ENCODE measurements at regions not wholly inside any gene's neighbourhood (a gene's known extent, or its start where the extent isn't known, plus 50 kb on each side); places are given as distances from the start of the nearest gene placed in this dataset.
"Not testable (repeated sequence)": the region's sequence is repeated elsewhere in the genome, so short reads cannot be mapped to it uniquely, and the experiment has no call there.

DNA sequence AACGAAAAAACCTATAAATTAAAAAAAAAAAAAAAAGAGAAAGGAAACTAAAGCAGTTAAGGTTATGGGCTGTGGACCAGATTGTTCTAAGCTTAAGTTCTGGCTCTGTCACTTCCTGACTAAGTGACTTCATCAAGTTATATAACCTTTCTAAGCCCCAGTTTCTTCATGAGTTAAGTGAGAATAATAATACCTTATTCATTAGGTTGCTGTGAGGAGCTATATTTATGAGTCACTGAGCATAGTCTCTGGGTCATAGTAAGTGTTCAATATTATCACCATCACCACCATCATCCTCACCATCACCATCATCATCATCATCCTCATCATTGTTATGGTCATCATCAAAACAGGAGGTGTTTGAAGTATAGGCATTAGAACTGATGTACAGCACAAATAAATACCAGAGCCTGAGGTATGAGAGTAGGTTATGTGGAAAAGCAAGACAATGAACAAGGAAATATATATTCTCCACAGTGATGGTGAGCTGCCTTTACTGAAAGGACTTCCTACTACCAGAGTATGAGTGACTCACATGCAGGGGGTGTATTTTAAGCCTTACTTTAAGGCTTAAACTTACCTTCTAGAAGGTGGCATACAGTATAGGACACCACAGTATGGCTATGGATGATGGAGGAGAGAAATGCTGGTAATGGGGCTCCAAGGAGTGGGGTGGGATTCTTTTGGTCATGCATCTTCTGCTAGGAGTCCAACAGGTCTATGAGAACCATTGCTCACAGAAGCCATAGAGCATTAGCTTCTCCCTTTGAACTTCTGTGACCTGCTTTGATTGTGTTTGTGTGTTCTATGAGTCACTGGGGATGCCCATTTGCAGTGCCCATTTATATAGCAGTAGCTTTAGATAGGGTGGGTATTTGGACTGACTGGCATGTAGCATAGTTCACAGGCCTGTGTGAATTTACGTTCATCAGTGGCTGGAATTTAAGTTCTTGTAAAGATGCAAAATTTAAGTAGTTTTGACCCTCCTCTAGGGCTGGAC is 104.4 kb downstream of the KLF5 start:
- Mint-ChIP-seq H3K36me3 (no peaks in the 10 kb centered on the region), H3K27ac (no peak overlapping the region), H3K4me3 (no peak overlapping the region), H3K4me1 (peaks cover 2% of the 10 kb centered on the region), H3K9me3 (peaks cover 26% of the 10 kb centered on the region), H3K27me3 (ENCODE audit: low read depth) (no peaks in the 10 kb centered on the region)
- CTCF ChIA-PET = no interaction called here
- TF ChIP-seq NFE2L1 (CRISPR knock-in tag; IDR thresholded peaks at IDR 0.05) = no peak
- no peak for TF ChIP-seq NR3C1 (CRISPR knock-in tag; conservative IDR thresholded peaks at IDR 0.05; ENCODE audit: low read depth)
- ATAC-seq (no peak), DNase-seq (ENCODE audit: low spot score) (no peak)
- POLR2A ChIA-PET = no interaction called here

DNA sequence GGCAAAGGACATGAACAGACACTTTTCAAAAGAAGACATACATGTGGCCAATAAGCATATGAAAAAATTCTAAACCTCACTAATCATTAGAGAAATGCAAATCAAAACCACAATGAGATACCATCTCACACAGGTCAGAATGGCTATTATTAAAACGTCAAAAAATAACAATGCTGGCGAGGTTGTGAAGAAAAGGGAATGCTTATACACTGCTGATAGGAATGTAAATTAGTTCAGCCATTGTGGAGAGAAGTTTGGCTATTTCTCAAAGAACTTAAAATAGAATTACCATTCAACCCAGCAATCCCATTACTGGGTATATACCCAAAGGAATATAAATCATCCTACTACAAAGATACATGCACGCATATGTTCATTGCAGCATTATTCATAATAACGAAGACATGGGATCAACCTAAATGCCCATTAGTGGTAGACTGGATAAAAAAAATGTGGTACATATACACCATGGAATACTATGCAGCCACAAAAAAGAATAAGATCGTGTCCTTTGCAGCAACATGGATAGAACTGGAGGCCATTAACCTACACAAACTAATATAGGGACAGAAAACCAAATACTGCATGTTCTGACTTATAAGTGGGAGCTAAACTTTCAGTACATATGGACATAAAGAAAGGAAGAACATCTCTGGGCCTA is 101.7 kb downstream of the KLF5 start:
- CTCF ChIA-PET; POLR2A ChIA-PET; ATAC-seq; H3K27ac Mint-ChIP-seq; H3K4me1 Mint-ChIP-seq; H3K27me3 Mint-ChIP-seq (ENCODE audit: low read depth); DNase-seq (ENCODE audit: low spot score); H3K4me3 Mint-ChIP-seq; H3K36me3 Mint-ChIP-seq: not testable (repeated sequence)
- H3K9me3 Mint-ChIP-seq = peaks cover 22% of the 10 kb centered on the region

DNA sequence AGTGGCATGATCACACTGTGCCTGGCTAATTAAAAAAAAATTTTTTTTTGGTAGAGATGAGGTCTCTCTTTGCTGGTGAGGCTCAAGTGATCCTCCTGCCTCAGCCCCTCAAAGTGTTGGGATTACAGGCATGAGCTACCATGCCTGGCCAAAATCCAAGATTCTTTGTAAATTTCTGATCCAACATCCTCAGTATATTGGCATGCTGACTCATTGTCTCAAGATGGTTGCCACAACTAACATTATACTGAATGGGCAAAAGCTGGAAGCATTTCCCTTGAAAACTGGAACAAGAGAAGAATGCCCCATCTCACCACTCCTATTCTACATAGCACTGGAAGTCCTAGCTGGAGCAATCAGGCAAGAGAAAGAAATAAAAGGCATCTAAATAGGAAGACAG is 100.0 kb downstream of the KLF5 start:
- Mint-ChIP-seq H3K27me3 (ENCODE audit: low read depth) (no peaks in the 10 kb centered on the region), H3K4me3 (no peak overlapping the region), H3K9me3 (peaks cover 18% of the 10 kb centered on the region), H3K4me1 (no peaks in the 10 kb centered on the region), H3K27ac (no peak overlapping the region), H3K36me3 (no peaks in the 10 kb centered on the region)
- no peak for ATAC-seq
- ChIA-PET POLR2A (no interaction called here), CTCF (no interaction called here)
- TF ChIP-seq, protein P1, sequence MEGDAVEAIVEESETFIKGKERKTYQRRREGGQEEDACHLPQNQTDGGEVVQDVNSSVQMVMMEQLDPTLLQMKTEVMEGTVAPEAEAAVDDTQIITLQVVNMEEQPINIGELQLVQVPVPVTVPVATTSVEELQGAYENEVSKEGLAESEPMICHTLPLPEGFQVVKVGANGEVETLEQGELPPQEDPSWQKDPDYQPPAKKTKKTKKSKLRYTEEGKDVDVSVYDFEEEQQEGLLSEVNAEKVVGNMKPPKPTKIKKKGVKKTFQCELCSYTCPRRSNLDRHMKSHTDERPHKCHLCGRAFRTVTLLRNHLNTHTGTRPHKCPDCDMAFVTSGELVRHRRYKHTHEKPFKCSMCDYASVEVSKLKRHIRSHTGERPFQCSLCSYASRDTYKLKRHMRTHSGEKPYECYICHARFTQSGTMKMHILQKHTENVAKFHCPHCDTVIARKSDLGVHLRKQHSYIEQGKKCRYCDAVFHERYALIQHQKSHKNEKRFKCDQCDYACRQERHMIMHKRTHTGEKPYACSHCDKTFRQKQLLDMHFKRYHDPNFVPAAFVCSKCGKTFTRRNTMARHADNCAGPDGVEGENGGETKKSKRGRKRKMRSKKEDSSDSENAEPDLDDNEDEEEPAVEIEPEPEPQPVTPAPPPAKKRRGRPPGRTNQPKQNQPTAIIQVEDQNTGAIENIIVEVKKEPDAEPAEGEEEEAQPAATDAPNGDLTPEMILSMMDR (IDR thresholded peaks at IDR 0.05) = no peak
- TF ChIP-seq, protein P2, sequence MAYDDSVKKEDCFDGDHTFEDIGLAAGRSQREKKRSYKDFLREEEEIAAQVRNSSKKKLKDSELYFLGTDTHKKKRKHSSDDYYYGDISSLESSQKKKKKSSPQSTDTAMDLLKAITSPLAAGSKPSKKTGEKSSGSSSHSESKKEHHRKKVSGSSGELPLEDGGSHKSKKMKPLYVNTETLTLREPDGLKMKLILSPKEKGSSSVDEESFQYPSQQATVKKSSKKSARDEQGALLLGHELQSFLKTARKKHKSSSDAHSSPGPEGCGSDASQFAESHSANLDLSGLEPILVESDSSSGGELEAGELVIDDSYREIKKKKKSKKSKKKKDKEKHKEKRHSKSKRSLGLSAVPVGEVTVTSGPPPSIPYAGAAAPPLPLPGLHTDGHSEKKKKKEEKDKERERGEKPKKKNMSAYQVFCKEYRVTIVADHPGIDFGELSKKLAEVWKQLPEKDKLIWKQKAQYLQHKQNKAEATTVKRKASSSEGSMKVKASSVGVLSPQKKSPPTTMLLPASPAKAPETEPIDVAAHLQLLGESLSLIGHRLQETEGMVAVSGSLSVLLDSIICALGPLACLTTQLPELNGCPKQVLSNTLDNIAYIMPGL (CRISPR knock-in tag; IDR thresholded peaks at IDR 0.05) = no peak
- TF ChIP-seq NR1H2 (CRISPR knock-in tag; IDR thresholded peaks at IDR 0.05) (no peak), ELF4 (CRISPR knock-in tag; IDR thresholded peaks at IDR 0.05; ENCODE audit: low read depth) (no peak), SMAD3 (CRISPR knock-in tag; IDR thresholded peaks at IDR 0.05; ENCODE audit: borderline replicate concordance) (no peak), TCF7 (CRISPR knock-in tag; IDR thresholded peaks at IDR 0.05; ENCODE audit: low read depth) (no peak), PRRX2 (CRISPR knock-in tag; IDR thresholded peaks at IDR 0.05) (no peak), EMX1 (CRISPR knock-in tag; IDR thresholded peaks at IDR 0.05) (no peak), ZNF416 (CRISPR knock-in tag; IDR thresholded peaks at IDR 0.05) (no peak), ZNF121 (CRISPR knock-in tag; IDR thresholded peaks at IDR 0.05) (no peak)
- DNase-seq (ENCODE audit: low spot score) = no peak

DNA sequence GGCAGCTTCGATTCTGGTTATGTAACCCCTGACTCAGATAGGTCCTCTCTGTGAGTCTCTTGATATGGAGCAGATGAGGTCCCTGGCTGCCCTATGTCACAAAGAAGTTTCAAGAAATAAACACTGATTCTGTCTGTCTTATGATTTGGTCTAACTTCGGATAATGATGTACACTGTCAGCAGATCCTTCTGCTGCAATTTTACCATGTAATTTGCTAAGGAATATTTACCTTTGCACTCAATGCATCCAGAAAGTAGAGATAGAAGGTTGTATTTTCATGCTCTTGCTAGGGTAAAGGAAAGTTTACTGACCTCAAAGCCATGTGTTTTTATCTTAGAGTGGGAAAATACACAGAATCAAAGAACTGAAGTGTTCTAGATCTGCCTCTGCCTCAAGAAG is 98.2 kb downstream of the KLF5 start:
- no peak overlapping the region for H3K4me3 Mint-ChIP-seq
- ChIA-PET POLR2A (no interaction called here), CTCF (no interaction called here)
- H3K9me3 Mint-ChIP-seq = peaks cover 18% of the 10 kb centered on the region
- H3K4me1 Mint-ChIP-seq = no peaks in the 10 kb centered on the region
- DNase-seq (ENCODE audit: low spot score) (no peak), ATAC-seq (no peak)
- no peaks in the 10 kb centered on the region for H3K27me3 Mint-ChIP-seq (ENCODE audit: low read depth)
- no peaks in the 10 kb centered on the region for H3K36me3 Mint-ChIP-seq
- no peak overlapping the region for H3K27ac Mint-ChIP-seq
- TF ChIP-seq ATF1 (CRISPR knock-in tag; IDR thresholded peaks at IDR 0.05) = no peak
- TF ChIP-seq, protein P3, sequence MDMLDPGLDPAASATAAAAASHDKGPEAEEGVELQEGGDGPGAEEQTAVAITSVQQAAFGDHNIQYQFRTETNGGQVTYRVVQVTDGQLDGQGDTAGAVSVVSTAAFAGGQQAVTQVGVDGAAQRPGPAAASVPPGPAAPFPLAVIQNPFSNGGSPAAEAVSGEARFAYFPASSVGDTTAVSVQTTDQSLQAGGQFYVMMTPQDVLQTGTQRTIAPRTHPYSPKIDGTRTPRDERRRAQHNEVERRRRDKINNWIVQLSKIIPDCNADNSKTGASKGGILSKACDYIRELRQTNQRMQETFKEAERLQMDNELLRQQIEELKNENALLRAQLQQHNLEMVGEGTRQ (CRISPR knock-in tag; IDR thresholded peaks at IDR 0.05) = no peak
- TF ChIP-seq, protein P4, sequence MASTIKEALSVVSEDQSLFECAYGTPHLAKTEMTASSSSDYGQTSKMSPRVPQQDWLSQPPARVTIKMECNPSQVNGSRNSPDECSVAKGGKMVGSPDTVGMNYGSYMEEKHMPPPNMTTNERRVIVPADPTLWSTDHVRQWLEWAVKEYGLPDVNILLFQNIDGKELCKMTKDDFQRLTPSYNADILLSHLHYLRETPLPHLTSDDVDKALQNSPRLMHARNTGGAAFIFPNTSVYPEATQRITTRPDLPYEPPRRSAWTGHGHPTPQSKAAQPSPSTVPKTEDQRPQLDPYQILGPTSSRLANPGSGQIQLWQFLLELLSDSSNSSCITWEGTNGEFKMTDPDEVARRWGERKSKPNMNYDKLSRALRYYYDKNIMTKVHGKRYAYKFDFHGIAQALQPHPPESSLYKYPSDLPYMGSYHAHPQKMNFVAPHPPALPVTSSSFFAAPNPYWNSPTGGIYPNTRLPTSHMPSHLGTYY (CRISPR knock-in tag; IDR thresholded peaks at IDR 0.05) = no peak
- TF ChIP-seq, protein P5, sequence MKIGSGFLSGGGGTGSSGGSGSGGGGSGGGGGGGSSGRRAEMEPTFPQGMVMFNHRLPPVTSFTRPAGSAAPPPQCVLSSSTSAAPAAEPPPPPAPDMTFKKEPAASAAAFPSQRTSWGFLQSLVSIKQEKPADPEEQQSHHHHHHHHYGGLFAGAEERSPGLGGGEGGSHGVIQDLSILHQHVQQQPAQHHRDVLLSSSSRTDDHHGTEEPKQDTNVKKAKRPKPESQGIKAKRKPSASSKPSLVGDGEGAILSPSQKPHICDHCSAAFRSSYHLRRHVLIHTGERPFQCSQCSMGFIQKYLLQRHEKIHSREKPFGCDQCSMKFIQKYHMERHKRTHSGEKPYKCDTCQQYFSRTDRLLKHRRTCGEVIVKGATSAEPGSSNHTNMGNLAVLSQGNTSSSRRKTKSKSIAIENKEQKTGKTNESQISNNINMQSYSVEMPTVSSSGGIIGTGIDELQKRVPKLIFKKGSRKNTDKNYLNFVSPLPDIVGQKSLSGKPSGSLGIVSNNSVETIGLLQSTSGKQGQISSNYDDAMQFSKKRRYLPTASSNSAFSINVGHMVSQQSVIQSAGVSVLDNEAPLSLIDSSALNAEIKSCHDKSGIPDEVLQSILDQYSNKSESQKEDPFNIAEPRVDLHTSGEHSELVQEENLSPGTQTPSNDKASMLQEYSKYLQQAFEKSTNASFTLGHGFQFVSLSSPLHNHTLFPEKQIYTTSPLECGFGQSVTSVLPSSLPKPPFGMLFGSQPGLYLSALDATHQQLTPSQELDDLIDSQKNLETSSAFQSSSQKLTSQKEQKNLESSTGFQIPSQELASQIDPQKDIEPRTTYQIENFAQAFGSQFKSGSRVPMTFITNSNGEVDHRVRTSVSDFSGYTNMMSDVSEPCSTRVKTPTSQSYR (CRISPR knock-in tag; IDR thresholded peaks at IDR 0.05) = no peak
- no peak for TF ChIP-seq ZNF219 (CRISPR knock-in tag; IDR thresholded peaks at IDR 0.05; ENCODE audit: borderline replicate concordance)
- no peak for TF ChIP-seq TCF7 (CRISPR knock-in tag; IDR thresholded peaks at IDR 0.05; ENCODE audit: low read depth)
- no peak for TF ChIP-seq NR1H2 (CRISPR knock-in tag; IDR thresholded peaks at IDR 0.05)
- TF ChIP-seq RORB (CRISPR knock-in tag; IDR thresholded peaks at IDR 0.05) = no peak

Measured in WTC11 (cell line).